ENCODE measurements at regions not wholly inside any gene's neighbourhood (a gene's known extent, or its start where the extent isn't known, plus 50 kb on each side); places are given as distances from the start of the nearest gene placed in this dataset.

GRCh38 chr1:80534606-80535360 lies 1266.0 kb upstream of the ADGRL2 start:
- TF ChIP-seq CTCF (IDR thresholded peaks at IDR 0.05; ENCODE audit: low read length) (no peak), EZH2 (IDR thresholded peaks at IDR 0.05; ENCODE audit: borderline replicate concordance, low read length) (no peak)
- Histone ChIP-seq H3K36me3 (ENCODE audit: insufficient read depth, low read length) (no peaks in the 10 kb centered on the region), H3K4me2 (ENCODE audit: low read length) (no peak overlapping the region), H3K4me3 (ENCODE audit: low read depth, low read length, poor library complexity, severe bottlenecking) (no peak overlapping the region), H3K4me1 (ENCODE audit: insufficient read depth, low read length, severe bottlenecking) (no peaks in the 10 kb centered on the region), H3K27ac (ENCODE audit: low read depth, low read length, poor library complexity, severe bottlenecking) (no peak overlapping the region), H2AFZ (ENCODE audit: low read length) (no peak overlapping the region), H3K9me3 (ENCODE audit: low read length) (no peaks in the 10 kb centered on the region), H3F3A (ENCODE audit: insufficient read depth, low read length) (no peaks in the 10 kb centered on the region), H3K27me3 (ENCODE audit: insufficient read depth, low read length) (no peaks in the 10 kb centered on the region), H3K9ac (ENCODE audit: low read length) (no peak overlapping the region), H4K20me1 (ENCODE audit: insufficient read depth, low read length) (no peaks in the 10 kb centered on the region), H3K79me2 (ENCODE audit: insufficient read depth, low read length) (no peaks in the 10 kb centered on the region), H3K9me2 (ENCODE audit: low read depth, low read length) (no peaks in the 10 kb centered on the region)

- H3F3A ChIP-seq (ENCODE audit: insufficient read depth, low read length) = no peaks in the 10 kb centered on the region
These were observed 1266.9 kb upstream of the ADGRL2 start for GRCh38 chr1:80533775-80534334.

GRCh38 chr1:80533093-80533492 lies 1267.6 kb upstream of the ADGRL2 start:
- Histone ChIP-seq H3K9me2 (ENCODE audit: low read depth, low read length) (no peaks in the 10 kb centered on the region), H3K4me3 (ENCODE audit: low read depth, low read length, poor library complexity, severe bottlenecking) (no peak overlapping the region), H3F3A (ENCODE audit: insufficient read depth, low read length) (no peaks in the 10 kb centered on the region), H3K4me1 (ENCODE audit: insufficient read depth, low read length, severe bottlenecking) (no peaks in the 10 kb centered on the region), H3K27me3 (ENCODE audit: insufficient read depth, low read length) (no peaks in the 10 kb centered on the region), H3K36me3 (ENCODE audit: insufficient read depth, low read length) (no peaks in the 10 kb centered on the region), H3K4me2 (ENCODE audit: low read length) (no peak overlapping the region), H3K27ac (ENCODE audit: low read depth, low read length, poor library complexity, severe bottlenecking) (no peak overlapping the region), H3K9ac (ENCODE audit: low read length) (no peak overlapping the region), H2AFZ (ENCODE audit: low read length) (no peak overlapping the region), H4K20me1 (ENCODE audit: insufficient read depth, low read length) (no peaks in the 10 kb centered on the region), H3K9me3 (ENCODE audit: low read length) (no peaks in the 10 kb centered on the region), H3K79me2 (ENCODE audit: insufficient read depth, low read length) (no peaks in the 10 kb centered on the region)
- TF ChIP-seq EZH2 (IDR thresholded peaks at IDR 0.05; ENCODE audit: borderline replicate concordance, low read length) (no peak), CTCF (IDR thresholded peaks at IDR 0.05; ENCODE audit: low read length) (no peak)

More at GRCh38 chr1:80533775-80534334, 1266.9 kb upstream of the ADGRL2 start:
- no peaks in the 10 kb centered on the region for H3K27me3 ChIP-seq (ENCODE audit: insufficient read depth, low read length)
- no peak for TF ChIP-seq EZH2 (IDR thresholded peaks at IDR 0.05; ENCODE audit: borderline replicate concordance, low read length)
- TF ChIP-seq CTCF (IDR thresholded peaks at IDR 0.05; ENCODE audit: low read length) = no peak
- no peak overlapping the region for H3K27ac ChIP-seq (ENCODE audit: low read depth, low read length, poor library complexity, severe bottlenecking)
- H3K4me3 ChIP-seq (ENCODE audit: low read depth, low read length, poor library complexity, severe bottlenecking) = no peak overlapping the region
- H3K4me2 ChIP-seq (ENCODE audit: low read length) = no peak overlapping the region
- H3K9me2 ChIP-seq (ENCODE audit: low read depth, low read length) = no peaks in the 10 kb centered on the region
- no peaks in the 10 kb centered on the region for H3K36me3 ChIP-seq (ENCODE audit: insufficient read depth, low read length)
- no peaks in the 10 kb centered on the region for H3K79me2 ChIP-seq (ENCODE audit: insufficient read depth, low read length)
- H3K9me3 ChIP-seq (ENCODE audit: low read length) = no peaks in the 10 kb centered on the region
- H3K9ac ChIP-seq (ENCODE audit: low read length) = no peak overlapping the region
- H4K20me1 ChIP-seq (ENCODE audit: insufficient read depth, low read length) = no peaks in the 10 kb centered on the region
- H2AFZ ChIP-seq (ENCODE audit: low read length) = no peak overlapping the region
- no peaks in the 10 kb centered on the region for H3K4me1 ChIP-seq (ENCODE audit: insufficient read depth, low read length, severe bottlenecking)
